ENCODE measurements at regions not wholly inside any gene's neighbourhood (a gene's known extent, or its start where the extent isn't known, plus 50 kb on each side); places are given as distances from the start of the nearest gene placed in this dataset.

- TF ChIP-seq, protein P1, sequence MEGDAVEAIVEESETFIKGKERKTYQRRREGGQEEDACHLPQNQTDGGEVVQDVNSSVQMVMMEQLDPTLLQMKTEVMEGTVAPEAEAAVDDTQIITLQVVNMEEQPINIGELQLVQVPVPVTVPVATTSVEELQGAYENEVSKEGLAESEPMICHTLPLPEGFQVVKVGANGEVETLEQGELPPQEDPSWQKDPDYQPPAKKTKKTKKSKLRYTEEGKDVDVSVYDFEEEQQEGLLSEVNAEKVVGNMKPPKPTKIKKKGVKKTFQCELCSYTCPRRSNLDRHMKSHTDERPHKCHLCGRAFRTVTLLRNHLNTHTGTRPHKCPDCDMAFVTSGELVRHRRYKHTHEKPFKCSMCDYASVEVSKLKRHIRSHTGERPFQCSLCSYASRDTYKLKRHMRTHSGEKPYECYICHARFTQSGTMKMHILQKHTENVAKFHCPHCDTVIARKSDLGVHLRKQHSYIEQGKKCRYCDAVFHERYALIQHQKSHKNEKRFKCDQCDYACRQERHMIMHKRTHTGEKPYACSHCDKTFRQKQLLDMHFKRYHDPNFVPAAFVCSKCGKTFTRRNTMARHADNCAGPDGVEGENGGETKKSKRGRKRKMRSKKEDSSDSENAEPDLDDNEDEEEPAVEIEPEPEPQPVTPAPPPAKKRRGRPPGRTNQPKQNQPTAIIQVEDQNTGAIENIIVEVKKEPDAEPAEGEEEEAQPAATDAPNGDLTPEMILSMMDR (IDR thresholded peaks at IDR 0.05), result no peak
- TF ChIP-seq POLR2A (IDR thresholded peaks at IDR 0.05), result no peak
Observed at GRCh38 chr14:98976271-98976670, 295.7 kb downstream of the BCL11B start.
